ENCODE measurements at regions not wholly inside any gene's neighbourhood (a gene's known extent, or its start where the extent isn't known, plus 50 kb on each side); places are given as distances from the start of the nearest gene placed in this dataset.

DNA sequence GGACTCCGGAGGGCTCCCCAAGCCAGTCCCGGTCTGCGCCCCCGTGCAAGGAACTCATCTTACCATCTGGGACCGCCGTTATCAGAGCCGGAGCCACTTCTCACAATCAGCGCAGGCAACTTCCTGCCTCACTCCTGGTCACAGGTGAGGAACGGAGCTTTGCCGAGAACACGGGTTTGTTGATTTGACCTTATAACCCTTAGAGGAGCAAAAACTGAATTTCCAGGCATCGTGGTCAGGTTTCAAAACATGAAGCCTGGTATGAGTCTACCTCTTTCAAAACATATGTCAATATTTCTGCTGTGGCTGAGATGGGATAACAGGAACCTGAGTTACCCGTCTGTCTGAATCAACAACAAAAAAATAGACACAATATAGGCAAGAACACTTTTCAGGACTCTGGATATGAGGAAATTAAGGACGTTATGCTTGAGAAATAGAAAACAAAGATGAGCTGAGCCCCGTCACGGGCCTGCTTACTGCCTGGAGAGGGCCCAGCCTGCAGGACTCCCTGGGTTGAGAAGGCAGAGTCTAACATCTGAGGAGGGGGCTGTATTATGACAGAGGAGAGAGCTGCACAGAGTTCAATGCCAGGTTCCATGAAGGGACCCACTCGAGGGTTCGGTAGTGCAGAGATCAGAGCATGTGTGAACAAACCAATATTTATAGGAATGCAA, 148.7 kb downstream of the NDUFA10 start:
- DNase-seq (ENCODE audit: low read depth), result no peak
- no peak overlapping the region for H3K4me3 ChIP-seq (ENCODE audit: low read depth, low read length)
- no peak for TF ChIP-seq CTCF (IDR thresholded peaks at IDR 0.05; ENCODE audit: low read depth, low read length, missing control alignments)
- in situ Hi-C loops (cut with HindIII; ENCODE audit: low sequenced_read_pairs), result no loop called here

- in situ Hi-C loops (cut with HindIII; ENCODE audit: low sequenced_read_pairs), result no loop called here
- DNase-seq (ENCODE audit: low read depth), result no peak
- no peak for TF ChIP-seq CTCF (IDR thresholded peaks at IDR 0.05; ENCODE audit: low read depth, low read length, missing control alignments)
- H3K4me3 ChIP-seq (ENCODE audit: low read depth, low read length), result no peak overlapping the region
Observed at GRCh38 chr2:239874636-239875356, 150.3 kb downstream of the NDUFA10 start.

DNA sequence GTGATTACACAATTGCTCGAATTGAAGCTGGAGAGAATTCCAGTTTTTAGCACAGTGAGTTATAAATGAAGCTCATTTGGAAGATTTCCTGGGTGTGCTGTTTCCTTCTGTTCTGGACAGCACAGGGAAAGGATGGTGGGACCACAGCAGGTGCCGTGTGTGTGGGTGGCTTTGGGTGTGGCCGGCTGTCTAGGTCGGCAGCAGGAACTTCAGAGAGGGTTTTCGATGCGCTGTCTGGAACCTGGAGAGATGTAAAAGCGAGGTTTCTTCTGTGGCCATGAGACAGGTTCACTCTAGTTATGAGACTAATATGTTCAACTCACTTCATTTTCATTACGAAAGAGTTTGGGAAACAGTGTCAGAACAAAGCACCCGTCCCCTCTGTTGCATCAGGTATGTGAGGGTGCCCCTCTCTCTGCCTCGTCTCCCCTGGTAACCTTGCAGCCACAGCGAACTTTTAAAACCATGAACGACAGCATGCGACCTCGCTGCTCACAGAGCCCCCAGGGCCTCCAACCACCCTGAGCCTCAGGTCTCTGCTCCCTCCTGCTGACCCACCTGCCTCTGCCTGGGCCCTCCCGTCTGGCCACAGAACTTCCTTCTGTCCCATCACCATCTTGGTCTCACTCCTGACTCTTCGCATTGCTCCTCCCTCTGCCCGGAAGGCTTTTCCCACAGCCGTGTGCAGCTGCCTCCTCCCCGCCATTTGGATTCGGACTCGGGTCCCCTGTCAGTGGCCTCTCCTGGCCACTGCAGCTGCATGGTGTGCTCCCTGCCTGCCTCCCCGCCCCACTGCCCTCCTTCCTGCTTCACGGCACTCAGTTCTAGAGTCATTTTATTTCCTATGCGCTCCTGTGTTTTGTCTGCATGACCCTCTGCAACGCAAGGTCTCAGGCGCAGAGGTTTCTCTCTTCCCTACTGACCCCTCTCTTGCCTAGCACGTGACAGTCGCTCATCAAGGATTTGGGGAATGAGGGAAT, 151.2 kb downstream of the NDUFA10 start:
- TF ChIP-seq CTCF (IDR thresholded peaks at IDR 0.05; ENCODE audit: low read depth, low read length, missing control alignments), result no peak

GRCh38 chr2:239871481-239872435, 153.4 kb downstream of the NDUFA10 start:
- no peak for TF ChIP-seq CTCF (IDR thresholded peaks at IDR 0.05; ENCODE audit: low read depth, low read length, missing control alignments)
- H3K4me3 ChIP-seq (ENCODE audit: low read depth, low read length), result no peak overlapping the region
- in situ Hi-C loops (cut with HindIII; ENCODE audit: low sequenced_read_pairs), result no loop called here
- DNase-seq (ENCODE audit: low read depth), result no peak

More for the DNA sequence above, 151.2 kb downstream of the NDUFA10 start:
- in situ Hi-C loops (cut with HindIII; ENCODE audit: low sequenced_read_pairs), result no loop called here
- DNase-seq (ENCODE audit: low read depth), result no peak
- no peak overlapping the region for H3K4me3 ChIP-seq (ENCODE audit: low read depth, low read length)

- in situ Hi-C loops (cut with HindIII; ENCODE audit: low sequenced_read_pairs), result no loop called here
- TF ChIP-seq CTCF (IDR thresholded peaks at IDR 0.05; ENCODE audit: low read depth, low read length, missing control alignments), result no peak
- no peak overlapping the region for H3K4me3 ChIP-seq (ENCODE audit: low read depth, low read length)
- DNase-seq (ENCODE audit: low read depth), result no peak
Observed at GRCh38 chr2:239870863-239871262, 154.3 kb downstream of the NDUFA10 start.
